Tibial nerve (tissue), 3 donors: ENCODE measurements at regions not wholly inside any gene's neighbourhood (a gene's known extent, or its start where the extent isn't known, plus 50 kb on each side); places are given as distances from the start of the nearest gene placed in this dataset.

Source experiments
- POLR2A ChIP-seq, 2 donors: fragments of 450-650 bp; IDR thresholded peaks; one replicate each; pipeline ENCODE4 v1.6.1; 2017; ENCODE audit warnings: antibody characterized with exemption in 2 of 2, mild to moderate bottlenecking in 2 of 2, moderate library complexity in 2 of 2
- TF ChIP-seq, protein P1 (sequence below), 5 experiments: fragments of 200-600 bp in 3 of 5; fragments of 450-650 bp in 2 of 5; sonication (generic) in 3 of 5; IDR thresholded peaks; one replicate each; pipeline ENCODE4 v1.5.1; 2016 to 2019; ENCODE audit warnings: antibody characterized with exemption in 5 of 5, mild to moderate bottlenecking in 3 of 5, moderate library complexity in 2 of 5

GRCh38 chr2:66665124-66665984 lies 230.4 kb downstream of the MEIS1 start:
- TF ChIP-seq, protein P1, sequence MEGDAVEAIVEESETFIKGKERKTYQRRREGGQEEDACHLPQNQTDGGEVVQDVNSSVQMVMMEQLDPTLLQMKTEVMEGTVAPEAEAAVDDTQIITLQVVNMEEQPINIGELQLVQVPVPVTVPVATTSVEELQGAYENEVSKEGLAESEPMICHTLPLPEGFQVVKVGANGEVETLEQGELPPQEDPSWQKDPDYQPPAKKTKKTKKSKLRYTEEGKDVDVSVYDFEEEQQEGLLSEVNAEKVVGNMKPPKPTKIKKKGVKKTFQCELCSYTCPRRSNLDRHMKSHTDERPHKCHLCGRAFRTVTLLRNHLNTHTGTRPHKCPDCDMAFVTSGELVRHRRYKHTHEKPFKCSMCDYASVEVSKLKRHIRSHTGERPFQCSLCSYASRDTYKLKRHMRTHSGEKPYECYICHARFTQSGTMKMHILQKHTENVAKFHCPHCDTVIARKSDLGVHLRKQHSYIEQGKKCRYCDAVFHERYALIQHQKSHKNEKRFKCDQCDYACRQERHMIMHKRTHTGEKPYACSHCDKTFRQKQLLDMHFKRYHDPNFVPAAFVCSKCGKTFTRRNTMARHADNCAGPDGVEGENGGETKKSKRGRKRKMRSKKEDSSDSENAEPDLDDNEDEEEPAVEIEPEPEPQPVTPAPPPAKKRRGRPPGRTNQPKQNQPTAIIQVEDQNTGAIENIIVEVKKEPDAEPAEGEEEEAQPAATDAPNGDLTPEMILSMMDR (IDR thresholded peaks at IDR 0.05), result no peak
- no peak for TF ChIP-seq POLR2A (IDR thresholded peaks at IDR 0.05)
